ENCODE measurements at regions not wholly inside any gene's neighbourhood (a gene's known extent, or its start where the extent isn't known, plus 50 kb on each side); places are given as distances from the start of the nearest gene placed in this dataset.

DNA sequence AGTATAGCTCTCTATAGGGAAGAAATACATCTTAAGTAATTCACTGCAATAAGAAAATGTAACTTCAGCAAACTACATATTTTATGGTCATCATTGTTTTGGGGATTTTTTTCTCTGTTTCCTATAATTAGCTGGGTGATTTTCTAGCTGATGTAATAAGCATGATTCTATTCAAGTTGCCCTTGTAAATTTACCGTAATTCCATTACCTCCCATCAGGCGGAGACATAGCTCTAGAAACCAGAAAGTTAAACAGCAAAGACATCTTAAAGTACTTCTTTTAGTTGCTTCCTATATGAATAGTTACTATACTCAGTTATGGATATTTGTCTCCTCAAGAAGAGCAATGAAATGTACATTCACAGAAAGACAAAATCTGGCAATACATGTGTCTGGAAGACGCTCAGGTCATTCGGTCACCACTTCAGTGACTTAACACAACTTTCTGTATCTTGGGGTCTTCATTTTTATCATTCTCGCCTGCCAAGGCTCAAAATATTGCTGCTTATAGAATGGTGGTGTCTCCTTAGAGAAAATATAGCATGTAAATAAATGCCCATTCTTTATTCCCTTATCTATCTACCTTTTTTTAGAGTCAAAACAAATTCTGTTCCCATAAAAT lies 239.9 kb upstream of the ZC3H12C start (continued):
- TF ChIP-seq, protein P1, sequence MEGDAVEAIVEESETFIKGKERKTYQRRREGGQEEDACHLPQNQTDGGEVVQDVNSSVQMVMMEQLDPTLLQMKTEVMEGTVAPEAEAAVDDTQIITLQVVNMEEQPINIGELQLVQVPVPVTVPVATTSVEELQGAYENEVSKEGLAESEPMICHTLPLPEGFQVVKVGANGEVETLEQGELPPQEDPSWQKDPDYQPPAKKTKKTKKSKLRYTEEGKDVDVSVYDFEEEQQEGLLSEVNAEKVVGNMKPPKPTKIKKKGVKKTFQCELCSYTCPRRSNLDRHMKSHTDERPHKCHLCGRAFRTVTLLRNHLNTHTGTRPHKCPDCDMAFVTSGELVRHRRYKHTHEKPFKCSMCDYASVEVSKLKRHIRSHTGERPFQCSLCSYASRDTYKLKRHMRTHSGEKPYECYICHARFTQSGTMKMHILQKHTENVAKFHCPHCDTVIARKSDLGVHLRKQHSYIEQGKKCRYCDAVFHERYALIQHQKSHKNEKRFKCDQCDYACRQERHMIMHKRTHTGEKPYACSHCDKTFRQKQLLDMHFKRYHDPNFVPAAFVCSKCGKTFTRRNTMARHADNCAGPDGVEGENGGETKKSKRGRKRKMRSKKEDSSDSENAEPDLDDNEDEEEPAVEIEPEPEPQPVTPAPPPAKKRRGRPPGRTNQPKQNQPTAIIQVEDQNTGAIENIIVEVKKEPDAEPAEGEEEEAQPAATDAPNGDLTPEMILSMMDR (IDR thresholded peaks at IDR 0.05 in 2 of 3, conservative IDR thresholded peaks at IDR 0.05 in 1 of 3; ENCODE audit: control insufficient read depth in 2 of 3, extremely low read depth in 1 of 3, insufficient read depth in 1 of 3, low read depth in 3 of 3, low read length in 3 of 3): peak; percentile 69 to 95 (median 81)
- TF ChIP-seq, protein P2, sequence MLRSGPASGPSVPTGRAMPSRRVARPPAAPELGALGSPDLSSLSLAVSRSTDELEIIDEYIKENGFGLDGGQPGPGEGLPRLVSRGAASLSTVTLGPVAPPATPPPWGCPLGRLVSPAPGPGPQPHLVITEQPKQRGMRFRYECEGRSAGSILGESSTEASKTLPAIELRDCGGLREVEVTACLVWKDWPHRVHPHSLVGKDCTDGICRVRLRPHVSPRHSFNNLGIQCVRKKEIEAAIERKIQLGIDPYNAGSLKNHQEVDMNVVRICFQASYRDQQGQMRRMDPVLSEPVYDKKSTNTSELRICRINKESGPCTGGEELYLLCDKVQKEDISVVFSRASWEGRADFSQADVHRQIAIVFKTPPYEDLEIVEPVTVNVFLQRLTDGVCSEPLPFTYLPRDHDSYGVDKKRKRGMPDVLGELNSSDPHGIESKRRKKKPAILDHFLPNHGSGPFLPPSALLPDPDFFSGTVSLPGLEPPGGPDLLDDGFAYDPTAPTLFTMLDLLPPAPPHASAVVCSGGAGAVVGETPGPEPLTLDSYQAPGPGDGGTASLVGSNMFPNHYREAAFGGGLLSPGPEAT (IDR thresholded peaks at IDR 0.05; ENCODE audit: low read depth): no peak
- TF ChIP-seq SMC3 (IDR thresholded peaks at IDR 0.05; ENCODE audit: borderline replicate concordance, low read length) (peak; percentile 93; the same call in 1 of the 2 replicates), CHD2 (IDR thresholded peaks at IDR 0.05; ENCODE audit: borderline replicate concordance, low read depth, low read length) (no peak), BCL11A (IDR thresholded peaks at IDR 0.05; ENCODE audit: low read depth, low read length) (no peak), RELA (IDR thresholded peaks at IDR 0.05; ENCODE audit: borderline replicate concordance, partially characterized antibody) (no peak), SMAD5 (IDR thresholded peaks at IDR 0.05; ENCODE audit: low read depth) (no peak), PML (IDR thresholded peaks at IDR 0.05; ENCODE audit: low read length) (no peak), ZNF274 (IDR thresholded peaks at IDR 0.05; ENCODE audit: insufficient read depth, insufficient read length) (no peak), MEF2A (IDR thresholded peaks at IDR 0.05; ENCODE audit: insufficient read depth, low read depth, low read length) (peak; percentile 64; the same call in 1 of the 2 replicates)
- TF ChIP-seq, protein P3, sequence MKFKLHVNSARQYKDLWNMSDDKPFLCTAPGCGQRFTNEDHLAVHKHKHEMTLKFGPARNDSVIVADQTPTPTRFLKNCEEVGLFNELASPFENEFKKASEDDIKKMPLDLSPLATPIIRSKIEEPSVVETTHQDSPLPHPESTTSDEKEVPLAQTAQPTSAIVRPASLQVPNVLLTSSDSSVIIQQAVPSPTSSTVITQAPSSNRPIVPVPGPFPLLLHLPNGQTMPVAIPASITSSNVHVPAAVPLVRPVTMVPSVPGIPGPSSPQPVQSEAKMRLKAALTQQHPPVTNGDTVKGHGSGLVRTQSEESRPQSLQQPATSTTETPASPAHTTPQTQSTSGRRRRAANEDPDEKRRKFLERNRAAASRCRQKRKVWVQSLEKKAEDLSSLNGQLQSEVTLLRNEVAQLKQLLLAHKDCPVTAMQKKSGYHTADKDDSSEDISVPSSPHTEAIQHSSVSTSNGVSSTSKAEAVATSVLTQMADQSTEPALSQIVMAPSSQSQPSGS (IDR thresholded peaks at IDR 0.05; ENCODE audit: low read length): no peak
- TF ChIP-seq, protein P4, sequence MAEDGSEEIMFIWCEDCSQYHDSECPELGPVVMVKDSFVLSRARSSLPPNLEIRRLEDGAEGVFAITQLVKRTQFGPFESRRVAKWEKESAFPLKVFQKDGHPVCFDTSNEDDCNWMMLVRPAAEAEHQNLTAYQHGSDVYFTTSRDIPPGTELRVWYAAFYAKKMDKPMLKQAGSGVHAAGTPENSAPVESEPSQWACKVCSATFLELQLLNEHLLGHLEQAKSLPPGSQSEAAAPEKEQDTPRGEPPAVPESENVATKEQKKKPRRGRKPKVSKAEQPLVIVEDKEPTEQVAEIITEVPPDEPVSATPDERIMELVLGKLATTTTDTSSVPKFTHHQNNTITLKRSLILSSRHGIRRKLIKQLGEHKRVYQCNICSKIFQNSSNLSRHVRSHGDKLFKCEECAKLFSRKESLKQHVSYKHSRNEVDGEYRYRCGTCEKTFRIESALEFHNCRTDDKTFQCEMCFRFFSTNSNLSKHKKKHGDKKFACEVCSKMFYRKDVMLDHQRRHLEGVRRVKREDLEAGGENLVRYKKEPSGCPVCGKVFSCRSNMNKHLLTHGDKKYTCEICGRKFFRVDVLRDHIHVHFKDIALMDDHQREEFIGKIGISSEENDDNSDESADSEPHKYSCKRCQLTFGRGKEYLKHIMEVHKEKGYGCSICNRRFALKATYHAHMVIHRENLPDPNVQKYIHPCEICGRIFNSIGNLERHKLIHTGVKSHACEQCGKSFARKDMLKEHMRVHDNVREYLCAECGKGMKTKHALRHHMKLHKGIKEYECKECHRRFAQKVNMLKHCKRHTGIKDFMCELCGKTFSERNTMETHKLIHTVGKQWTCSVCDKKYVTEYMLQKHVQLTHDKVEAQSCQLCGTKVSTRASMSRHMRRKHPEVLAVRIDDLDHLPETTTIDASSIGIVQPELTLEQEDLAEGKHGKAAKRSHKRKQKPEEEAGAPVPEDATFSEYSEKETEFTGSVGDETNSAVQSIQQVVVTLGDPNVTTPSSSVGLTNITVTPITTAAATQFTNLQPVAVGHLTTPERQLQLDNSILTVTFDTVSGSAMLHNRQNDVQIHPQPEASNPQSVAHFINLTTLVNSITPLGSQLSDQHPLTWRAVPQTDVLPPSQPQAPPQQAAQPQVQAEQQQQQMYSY (CRISPR knock-in tag; IDR thresholded peaks at IDR 0.05): no peak
- TF ChIP-seq, protein P5, sequence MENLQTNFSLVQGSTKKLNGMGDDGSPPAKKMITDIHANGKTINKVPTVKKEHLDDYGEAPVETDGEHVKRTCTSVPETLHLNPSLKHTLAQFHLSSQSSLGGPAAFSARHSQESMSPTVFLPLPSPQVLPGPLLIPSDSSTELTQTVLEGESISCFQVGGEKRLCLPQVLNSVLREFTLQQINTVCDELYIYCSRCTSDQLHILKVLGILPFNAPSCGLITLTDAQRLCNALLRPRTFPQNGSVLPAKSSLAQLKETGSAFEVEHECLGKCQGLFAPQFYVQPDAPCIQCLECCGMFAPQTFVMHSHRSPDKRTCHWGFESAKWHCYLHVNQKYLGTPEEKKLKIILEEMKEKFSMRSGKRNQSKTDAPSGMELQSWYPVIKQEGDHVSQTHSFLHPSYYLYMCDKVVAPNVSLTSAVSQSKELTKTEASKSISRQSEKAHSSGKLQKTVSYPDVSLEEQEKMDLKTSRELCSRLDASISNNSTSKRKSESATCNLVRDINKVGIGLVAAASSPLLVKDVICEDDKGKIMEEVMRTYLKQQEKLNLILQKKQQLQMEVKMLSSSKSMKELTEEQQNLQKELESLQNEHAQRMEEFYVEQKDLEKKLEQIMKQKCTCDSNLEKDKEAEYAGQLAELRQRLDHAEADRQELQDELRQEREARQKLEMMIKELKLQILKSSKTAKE (IDR thresholded peaks at IDR 0.05; ENCODE audit: low read depth, poor library complexity, severe bottlenecking): peak; percentile 36
